Tibial nerve (tissue), 4 donors: ENCODE measurements at regions not wholly inside any gene's neighbourhood (a gene's known extent, or its start where the extent isn't known, plus 50 kb on each side); places are given as distances from the start of the nearest gene placed in this dataset.

ENCODE experiments used
- DNase-seq, 2 donors: peaks; one replicate each; pipeline ENCODE4 v3.0.0-alpha.2; 2019; ENCODE audit warnings: low spot score in 2 of 2
- H3K27ac ChIP-seq, 4 donors: fragments of 200-600 bp; sonication (generic) in 3 of 4; one replicate each; pipeline ENCODE4 v1.5.1; 2017 to 2019; ENCODE audit warnings: mild to moderate bottlenecking in 1 of 4
- H3K27me3 ChIP-seq, 2 donors: fragments of 200-600 bp; sonication (generic) in 1 of 2; one replicate each; pipeline versions ENCODE4 v1.5.1 to v1.6.0; 2017 to 2019
- H3K36me3 ChIP-seq, 3 donors: fragments of 200-600 bp; sonication (generic); one replicate each; pipeline ENCODE4 v1.5.1; 2018 to 2019
- H3K4me1 ChIP-seq, 4 donors: fragments of 200-600 bp; sonication (generic) in 3 of 4; one replicate each; pipeline ENCODE4 v1.5.1; 2017 to 2019
- H3K4me3 ChIP-seq, 4 donors: fragments of 200-600 bp; sonication (generic) in 3 of 4; one replicate each; pipeline ENCODE4 v1.5.1; 2017 to 2019; ENCODE audit warnings: mild to moderate bottlenecking in 1 of 4, moderate library complexity in 1 of 4
- H3K9me3 ChIP-seq, 4 donors: fragments of 200-600 bp; sonication (generic) in 3 of 4; one replicate each; pipeline ENCODE4 v1.5.1; 2017 to 2019
- CTCF ChIP-seq, 5 experiments: fragments of 200-600 bp in 3 of 5; fragments of 450-650 bp in 2 of 5; sonication (generic) in 3 of 5; IDR thresholded peaks; one replicate each; pipeline ENCODE4 v1.5.1; 2016 to 2019; ENCODE audit warnings: antibody characterized with exemption in 5 of 5, mild to moderate bottlenecking in 3 of 5, moderate library complexity in 2 of 5
- EP300 ChIP-seq, 2 donors: sonication (generic); formaldehyde crosslinking; IDR thresholded peaks; one replicate each; pipeline ENCODE4 v1.6.1; 2017; ENCODE audit warnings: antibody characterized with exemption in 2 of 2, mild to moderate bottlenecking in 1 of 2
- POLR2A ChIP-seq, 2 donors: fragments of 450-650 bp; IDR thresholded peaks; one replicate each; pipeline ENCODE4 v1.6.1; 2017; ENCODE audit warnings: antibody characterized with exemption in 2 of 2, mild to moderate bottlenecking in 2 of 2, moderate library complexity in 2 of 2
- WGBS, 2 donors: methylation state at CpG; one replicate each; pipeline ENCODE4 v1.1.5; 2018; 5-methylcytosine and 5-hydroxymethylcytosine counted together

GRCh38 chr18:78573773-78574172 is 405.8 kb upstream of the SALL3 start:
- peaks cover 0 to 50% (median 2%) of the 10 kb centered on the region in 4 donors for H3K9me3 ChIP-seq
- no peak overlapping the region for H3K4me3 ChIP-seq
- no peak for DNase-seq
- H3K27me3 ChIP-seq: no peaks in the 10 kb centered on the region
- H3K27ac ChIP-seq: no peak overlapping the region
- no peaks in the 10 kb centered on the region for H3K4me1 ChIP-seq
- TF ChIP-seq EP300 (IDR thresholded peaks at IDR 0.05) (no peak), POLR2A (IDR thresholded peaks at IDR 0.05) (no peak), CTCF (IDR thresholded peaks at IDR 0.05) (no peak)
- H3K36me3 ChIP-seq: no peaks in the 10 kb centered on the region

- no peak overlapping the region for H3K27ac ChIP-seq
- no peaks in the 10 kb centered on the region for H3K36me3 ChIP-seq
- H3K4me3 ChIP-seq: no peak overlapping the region
- TF ChIP-seq EP300 (IDR thresholded peaks at IDR 0.05): no peak
- TF ChIP-seq POLR2A (IDR thresholded peaks at IDR 0.05): no peak
- TF ChIP-seq CTCF (IDR thresholded peaks at IDR 0.05): no peak
- whole genome bisulfite sequencing, 2 donors: 81 to 83% methylated on average over 7 to 11 of the region's 11 CpGs
- H3K9me3 ChIP-seq: peaks cover 0 to 32% (median 0%) of the 10 kb centered on the region in 4 donors
- no peaks in the 10 kb centered on the region for H3K4me1 ChIP-seq
- DNase-seq: no peak
- no peaks in the 10 kb centered on the region for H3K27me3 ChIP-seq
Observed at GRCh38 chr18:78576967-78577366, 402.7 kb upstream of the SALL3 start.

GRCh38 chr18:78579449-78579848 is 400.2 kb upstream of the SALL3 start:
- DNase-seq: no peak
- 74 to 84% methylated on average over 4 of the region's 4 CpGs for WGBS, 2 donors
- H3K4me3 ChIP-seq: no peak overlapping the region
- H3K27ac ChIP-seq: no peak overlapping the region
- no peaks in the 10 kb centered on the region for H3K4me1 ChIP-seq
- no peaks in the 10 kb centered on the region for H3K36me3 ChIP-seq
- peaks cover 0 to 9% (median 0%) of the 10 kb centered on the region in 4 donors for H3K9me3 ChIP-seq
- no peaks in the 10 kb centered on the region for H3K27me3 ChIP-seq
- TF ChIP-seq CTCF (IDR thresholded peaks at IDR 0.05) (no peak), EP300 (IDR thresholded peaks at IDR 0.05) (no peak), POLR2A (IDR thresholded peaks at IDR 0.05) (no peak)

GRCh38 chr18:78579854-78580577 is 399.6 kb upstream of the SALL3 start:
- Histone ChIP-seq H3K27ac (no peak overlapping the region), H3K27me3 (no peaks in the 10 kb centered on the region), H3K4me3 (no peak overlapping the region), H3K9me3 (peaks cover 0 to 5% (median 0%) of the 10 kb centered on the region in 4 donors), H3K4me1 (no peaks in the 10 kb centered on the region), H3K36me3 (no peaks in the 10 kb centered on the region)
- DNase-seq: no peak
- TF ChIP-seq EP300 (IDR thresholded peaks at IDR 0.05): no peak
- TF ChIP-seq CTCF (IDR thresholded peaks at IDR 0.05): no peak
- 85% methylated on average over 15 to 16 of the region's 16 CpGs for WGBS, 2 donors

- Histone ChIP-seq H3K4me3 (no peak overlapping the region), H3K27me3 (no peaks in the 10 kb centered on the region), H3K27ac (no peak overlapping the region), H3K36me3 (no peaks in the 10 kb centered on the region), H3K4me1 (no peaks in the 10 kb centered on the region), H3K9me3 (no peaks in the 10 kb centered on the region)
- TF ChIP-seq EP300 (IDR thresholded peaks at IDR 0.05) (no peak), POLR2A (IDR thresholded peaks at IDR 0.05) (no peak), CTCF (IDR thresholded peaks at IDR 0.05) (no peak)
- no peak for DNase-seq
- 61 to 74% methylated on average over 7 of the region's 7 CpGs for WGBS, 2 donors
Observed at GRCh38 chr18:78580835-78581339, 398.7 kb upstream of the SALL3 start.
